ENCODE measurements at regions not wholly inside any gene's neighbourhood (a gene's known extent, or its start where the extent isn't known, plus 50 kb on each side); places are given as distances from the start of the nearest gene placed in this dataset.

DNA sequence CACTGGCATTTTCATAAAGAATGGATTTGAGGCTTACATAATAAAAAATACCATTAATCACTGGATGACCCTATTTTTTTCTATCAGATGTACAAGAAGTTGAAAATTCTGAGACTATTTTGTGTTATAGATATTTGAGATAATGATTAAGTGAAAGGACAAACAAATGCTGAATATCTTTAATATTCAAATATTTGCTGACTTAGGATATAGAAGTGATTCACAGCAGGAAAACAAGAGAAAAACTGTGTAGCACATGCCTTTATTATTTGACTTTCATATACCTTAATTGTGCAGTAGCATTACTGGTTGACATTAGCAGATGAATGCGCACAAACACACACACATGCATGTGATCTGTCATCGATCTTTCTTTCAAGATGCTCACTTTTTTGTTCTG lies 766.5 kb downstream of the SATB2 start:
- TF ChIP-seq, protein P1, sequence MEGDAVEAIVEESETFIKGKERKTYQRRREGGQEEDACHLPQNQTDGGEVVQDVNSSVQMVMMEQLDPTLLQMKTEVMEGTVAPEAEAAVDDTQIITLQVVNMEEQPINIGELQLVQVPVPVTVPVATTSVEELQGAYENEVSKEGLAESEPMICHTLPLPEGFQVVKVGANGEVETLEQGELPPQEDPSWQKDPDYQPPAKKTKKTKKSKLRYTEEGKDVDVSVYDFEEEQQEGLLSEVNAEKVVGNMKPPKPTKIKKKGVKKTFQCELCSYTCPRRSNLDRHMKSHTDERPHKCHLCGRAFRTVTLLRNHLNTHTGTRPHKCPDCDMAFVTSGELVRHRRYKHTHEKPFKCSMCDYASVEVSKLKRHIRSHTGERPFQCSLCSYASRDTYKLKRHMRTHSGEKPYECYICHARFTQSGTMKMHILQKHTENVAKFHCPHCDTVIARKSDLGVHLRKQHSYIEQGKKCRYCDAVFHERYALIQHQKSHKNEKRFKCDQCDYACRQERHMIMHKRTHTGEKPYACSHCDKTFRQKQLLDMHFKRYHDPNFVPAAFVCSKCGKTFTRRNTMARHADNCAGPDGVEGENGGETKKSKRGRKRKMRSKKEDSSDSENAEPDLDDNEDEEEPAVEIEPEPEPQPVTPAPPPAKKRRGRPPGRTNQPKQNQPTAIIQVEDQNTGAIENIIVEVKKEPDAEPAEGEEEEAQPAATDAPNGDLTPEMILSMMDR (IDR thresholded peaks at IDR 0.05; ENCODE audit: extremely low read depth in 1 of 2, insufficient read depth in 1 of 2, low read depth in 1 of 2, low read length in 2 of 2) = no peak
- no peak for TF ChIP-seq POLR2A (IDR thresholded peaks at IDR 0.05; ENCODE audit: low read depth, low read length)
